Keratinocyte (primary cell): ENCODE measurements at regions not wholly inside any gene's neighbourhood (a gene's known extent, or its start where the extent isn't known, plus 50 kb on each side); places are given as distances from the start of the nearest gene placed in this dataset.

Source experiments
- DNase-seq: peaks from one replicate; pipeline ENCODE4 v3.0.0-alpha.2; 2011; ENCODE audit warnings: low read depth, missing footprints, low spot score
- FAIRE-seq: peaks from 2 replicates; lab custom pipeline; 2011; peaks lifted over from hg19 to GRCh38; lab: Jason Lieb, UNC
- H2AFZ ChIP-seq: 2 replicates; pipeline ENCODE4 v1.6.0; 2012; ENCODE audit warnings: low read length, control low read depth, inconsistent platforms; ENCODE audit not compliant: control insufficient read depth
- H3K27ac ChIP-seq: 2 replicates; pipeline ENCODE4 v1.5.1; 2011; ENCODE audit warnings: low read length; ENCODE audit not compliant: control insufficient read depth, insufficient read depth
- H3K27me3 ChIP-seq: 3 replicates; pipeline ENCODE4 v1.6.0; 2011; ENCODE audit warnings: low read length; ENCODE audit not compliant: control insufficient read depth, insufficient read depth; ENCODE audit errors: extremely low read depth
- H3K36me3 ChIP-seq, 2 experiments: 2 replicates in 1 of 2; 3 replicates in 1 of 2; pipeline ENCODE4 v1.5.1; 2011; ENCODE audit warnings: low read length in 2 of 2, mild to moderate bottlenecking in 1 of 2; ENCODE audit not compliant: control insufficient read depth in 2 of 2, insufficient read depth in 2 of 2; ENCODE audit errors: extremely low read depth in 1 of 2
- H3K4me1 ChIP-seq: 3 replicates; pipeline ENCODE4 v1.5.1; 2011; ENCODE audit warnings: low read length; ENCODE audit not compliant: control insufficient read depth, insufficient read depth; ENCODE audit errors: extremely low read depth
- H3K4me2 ChIP-seq: 3 replicates; pipeline ENCODE4 v1.6.0; 2011; ENCODE audit warnings: low read depth, low read length; ENCODE audit not compliant: control insufficient read depth, insufficient read depth; ENCODE audit errors: extremely low read depth
- H3K4me3 ChIP-seq, 3 experiments: fragments of 200-600 bp in 1 of 3; sonication (generic) in 1 of 3; 2 replicates in 2 of 3; 3 replicates in 1 of 3; pipeline ENCODE4 v1.5.1; 2011 to 2016; ENCODE audit warnings: low read length in 3 of 3, mild to moderate bottlenecking in 3 of 3, control low read depth in 2 of 3, inconsistent platforms in 1 of 3, low read depth in 1 of 3, mixed read lengths in 1 of 3, mixed run types in 1 of 3, moderate library complexity in 1 of 3; ENCODE audit not compliant: control insufficient read depth in 2 of 3, insufficient read depth in 2 of 3; ENCODE audit errors: extremely low read depth in 1 of 3
- H3K79me2 ChIP-seq: 2 replicates; pipeline ENCODE4 v1.6.0; 2012; ENCODE audit warnings: low read length; ENCODE audit not compliant: control insufficient read depth, insufficient read depth
- H3K9ac ChIP-seq: 3 replicates; pipeline ENCODE4 v1.6.0; 2011; ENCODE audit warnings: low read length; ENCODE audit not compliant: control insufficient read depth, insufficient read depth; ENCODE audit errors: extremely low read depth
- H3K9me1 ChIP-seq: 3 replicates; pipeline ENCODE4 v1.6.0; 2011; ENCODE audit warnings: low read length; ENCODE audit not compliant: control insufficient read depth, insufficient read depth; ENCODE audit errors: extremely low read depth
- H3K9me3 ChIP-seq: 2 replicates; pipeline ENCODE4 v1.5.1; 2012; ENCODE audit warnings: low read depth, low read length; ENCODE audit not compliant: control insufficient read depth
- H4K20me1 ChIP-seq: 3 replicates; pipeline ENCODE4 v1.6.0; 2011; ENCODE audit warnings: low read length; ENCODE audit not compliant: control insufficient read depth, insufficient read depth; ENCODE audit errors: extremely low read depth
- EZH2 ChIP-seq: IDR thresholded peaks from one replicate; pipeline ENCODE4 v1.6.1; 2012; ENCODE audit warnings: inconsistent platforms, mild to moderate bottlenecking, low read length, moderate library complexity
- dilution Hi-C: fragments of 300-500 bp; cut with MboI; formaldehyde crosslinking; loops from one replicate; pipeline ENCODE4 v1.7.0; 2020; ENCODE audit warnings: low sequenced_read_pairs; ENCODE audit not compliant: extremely low pct_ligation_motif_present
- TF ChIP-seq, protein P1 (sequence below), 3 experiments: IDR thresholded peaks in 1 of 3; conservative IDR thresholded peaks in 1 of 3; optimal IDR thresholded peaks in 1 of 3; 2 replicates in 2 of 3; 3 replicates in 1 of 3; pipeline versions ENCODE3 to v1.5.1; 2011; ENCODE audit warnings: low read length in 3 of 3, mild to moderate bottlenecking in 3 of 3, moderate library complexity in 2 of 3, control low read depth in 1 of 3, inconsistent platforms in 1 of 3; ENCODE audit not compliant: insufficient read depth in 2 of 3; ENCODE audit errors: extremely low read depth in 1 of 3

GRCh38 chr13:33445024-33445423, 159.5 kb upstream of the STARD13 start:
- Histone ChIP-seq H3K9me3 (no peaks in the 10 kb centered on the region), H3K27me3 (no peaks in the 10 kb centered on the region), H3K4me1 (peaks cover 15% of the 10 kb centered on the region), H2AFZ (no peak overlapping the region), H3K9me1 (no peaks in the 10 kb centered on the region), H3K4me2 (no peak overlapping the region), H3K9ac (no peak overlapping the region), H3K36me3 (no peaks in the 10 kb centered on the region), H3K4me3 (no peak overlapping the region), H3K27ac (no peak overlapping the region), H4K20me1 (no peaks in the 10 kb centered on the region), H3K79me2 (no peaks in the 10 kb centered on the region)
- dilution Hi-C loops: no loop called here
- DNase-seq (no peak), FAIRE-seq (no peak)
- TF ChIP-seq, protein P1, sequence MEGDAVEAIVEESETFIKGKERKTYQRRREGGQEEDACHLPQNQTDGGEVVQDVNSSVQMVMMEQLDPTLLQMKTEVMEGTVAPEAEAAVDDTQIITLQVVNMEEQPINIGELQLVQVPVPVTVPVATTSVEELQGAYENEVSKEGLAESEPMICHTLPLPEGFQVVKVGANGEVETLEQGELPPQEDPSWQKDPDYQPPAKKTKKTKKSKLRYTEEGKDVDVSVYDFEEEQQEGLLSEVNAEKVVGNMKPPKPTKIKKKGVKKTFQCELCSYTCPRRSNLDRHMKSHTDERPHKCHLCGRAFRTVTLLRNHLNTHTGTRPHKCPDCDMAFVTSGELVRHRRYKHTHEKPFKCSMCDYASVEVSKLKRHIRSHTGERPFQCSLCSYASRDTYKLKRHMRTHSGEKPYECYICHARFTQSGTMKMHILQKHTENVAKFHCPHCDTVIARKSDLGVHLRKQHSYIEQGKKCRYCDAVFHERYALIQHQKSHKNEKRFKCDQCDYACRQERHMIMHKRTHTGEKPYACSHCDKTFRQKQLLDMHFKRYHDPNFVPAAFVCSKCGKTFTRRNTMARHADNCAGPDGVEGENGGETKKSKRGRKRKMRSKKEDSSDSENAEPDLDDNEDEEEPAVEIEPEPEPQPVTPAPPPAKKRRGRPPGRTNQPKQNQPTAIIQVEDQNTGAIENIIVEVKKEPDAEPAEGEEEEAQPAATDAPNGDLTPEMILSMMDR (optimal IDR thresholded peaks at IDR 0.05 in 1 of 3, IDR thresholded peaks at IDR 0.05 in 1 of 3, conservative IDR thresholded peaks at IDR 0.05 in 1 of 3; ENCODE audit: extremely low read depth in 1 of 3, insufficient read depth in 2 of 3, low read length in 3 of 3): no peak
- no peak for TF ChIP-seq EZH2

DNA sequence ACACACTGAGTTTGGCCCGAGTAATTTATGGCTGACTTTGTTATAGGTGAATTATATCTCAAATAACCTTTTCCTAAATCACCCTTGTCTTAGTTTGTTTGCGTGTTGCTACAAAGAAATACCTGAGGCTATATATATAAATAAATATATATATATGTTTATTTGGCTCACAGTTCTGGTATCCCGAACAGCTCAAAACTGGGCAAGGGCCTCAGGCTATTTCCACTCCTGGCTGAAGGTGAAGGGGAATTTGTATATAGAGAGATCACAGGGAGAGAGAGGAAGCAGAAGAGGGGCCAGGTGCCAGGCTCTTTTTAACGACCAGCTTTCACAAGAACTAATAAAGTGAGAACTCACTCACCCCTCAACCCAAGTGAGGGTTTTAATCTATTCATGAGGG, 159.9 kb upstream of the STARD13 start:
- DNase-seq (no peak), FAIRE-seq (no peak)
- H3K4me3 ChIP-seq: no peak overlapping the region
- H3K9me3 ChIP-seq: no peaks in the 10 kb centered on the region
- peak overlapping the region; percentile 8 for H2AFZ ChIP-seq
- no peaks in the 10 kb centered on the region for H3K79me2 ChIP-seq
- H4K20me1 ChIP-seq: no peaks in the 10 kb centered on the region
- H3K4me1 ChIP-seq: peaks cover 15% of the 10 kb centered on the region
- H3K36me3 ChIP-seq: no peaks in the 10 kb centered on the region
- no peaks in the 10 kb centered on the region for H3K27me3 ChIP-seq
- H3K9ac ChIP-seq: no peak overlapping the region
- no peaks in the 10 kb centered on the region for H3K9me1 ChIP-seq
- dilution Hi-C loops: no loop called here
- H3K4me2 ChIP-seq: no peak overlapping the region
- TF ChIP-seq EZH2: no peak
- TF ChIP-seq, protein P1 (optimal IDR thresholded peaks at IDR 0.05 in 1 of 3, IDR thresholded peaks at IDR 0.05 in 1 of 3, conservative IDR thresholded peaks at IDR 0.05 in 1 of 3; ENCODE audit: extremely low read depth in 1 of 3, insufficient read depth in 2 of 3, low read length in 3 of 3): no peak
- H3K27ac ChIP-seq: no peak overlapping the region
